ENCODE measurements at regions not wholly inside any gene's neighbourhood (a gene's known extent, or its start where the extent isn't known, plus 50 kb on each side); places are given as distances from the start of the nearest gene placed in this dataset.
"Not testable (repeated sequence)": the region's sequence is repeated elsewhere in the genome, so short reads cannot be mapped to it uniquely, and the experiment has no call there.

DNA sequence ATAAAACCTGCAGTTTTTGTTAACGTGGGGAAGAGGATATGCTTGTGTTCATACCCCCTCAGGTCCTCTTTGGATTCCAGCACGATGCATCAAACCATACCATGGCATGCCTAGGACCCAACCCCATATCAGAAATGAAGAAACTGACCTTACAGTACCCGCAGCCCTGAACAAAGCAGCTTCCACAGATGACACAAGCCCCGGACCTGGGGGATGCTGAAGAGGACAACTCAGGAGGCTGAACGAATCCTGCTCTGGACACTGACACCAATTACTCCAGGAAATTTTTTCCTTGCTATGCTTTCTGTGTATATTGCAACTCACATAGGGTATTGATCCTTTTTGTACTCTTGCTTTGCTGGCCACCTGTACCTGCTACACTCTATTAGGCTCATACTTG is 129.6 kb downstream of the ZNF675 start:
- Histone ChIP-seq H3K4me3 (ENCODE audit: insufficient read depth, low read depth, low read length) (no peak overlapping the region), H3K9me3 (ENCODE audit: insufficient read depth, low read depth, low read length) (peaks cover 18% of the 10 kb centered on the region)
- no peak overlapping the region for H3K27ac Mint-ChIP-seq (ENCODE audit: unreplicated experiment)

DNA sequence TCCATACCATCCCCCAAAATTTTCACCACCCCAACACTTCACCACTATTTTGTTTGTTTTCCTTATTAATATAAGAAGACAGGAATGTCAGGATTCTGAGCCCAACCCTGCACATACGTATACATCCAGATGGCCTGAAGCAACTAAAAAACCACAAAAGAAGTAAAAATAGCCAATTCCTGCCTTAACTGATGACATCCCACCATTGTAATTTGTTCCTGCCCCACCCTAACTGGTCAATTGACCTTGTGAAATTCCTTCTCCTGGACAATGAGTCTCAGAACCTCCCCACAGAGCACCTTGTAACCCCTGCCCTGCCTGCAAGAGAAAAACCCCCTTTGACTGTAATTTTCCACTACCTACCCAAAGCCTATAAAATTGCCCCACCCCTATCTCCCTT is 132.5 kb downstream of the ZNF675 start:
- Mint-ChIP-seq H3K4me1 (ENCODE audit: low read depth, unreplicated experiment) (peaks cover 8% of the 10 kb centered on the region), H3K9me3 (ENCODE audit: unreplicated experiment) (peaks cover 25% of the 10 kb centered on the region), H3K27me3 (ENCODE audit: low read depth, unreplicated experiment) (no peaks in the 10 kb centered on the region), H3K36me3 (ENCODE audit: low read depth, unreplicated experiment) (no peaks in the 10 kb centered on the region), H3K27ac (ENCODE audit: unreplicated experiment) (no peak overlapping the region), H3K4me3 (ENCODE audit: unreplicated experiment) (no peak overlapping the region)
- Histone ChIP-seq H3K4me3 (ENCODE audit: insufficient read depth, low read depth, low read length) (no peak overlapping the region), H3K9me3 (ENCODE audit: insufficient read depth, low read depth, low read length) (peaks cover 11% of the 10 kb centered on the region), H3K9ac (ENCODE audit: low read length) (no peak overlapping the region), H3K36me3 (ENCODE audit: insufficient read depth, low read length) (no peaks in the 10 kb centered on the region), H4K20me1 (ENCODE audit: insufficient read depth, low read length) (no peaks in the 10 kb centered on the region), H3K27ac (ENCODE audit: low read depth, low read length) (no peak overlapping the region), H3K4me1 (ENCODE audit: insufficient read depth, low read length) (no peaks in the 10 kb centered on the region), H3K79me2 (ENCODE audit: insufficient read depth, low read length) (no peaks in the 10 kb centered on the region), H3K4me2 (ENCODE audit: low read length) (no peak overlapping the region), H3K27me3 (ENCODE audit: insufficient read depth, low read length) (no peaks in the 10 kb centered on the region), H2AFZ (ENCODE audit: low read depth, low read length) (no peak overlapping the region)
- DNase-seq (ENCODE audit: low read depth) (no peak), FAIRE-seq (no peak)
- no peak for TF ChIP-seq EZH2 (IDR thresholded peaks at IDR 0.05; ENCODE audit: insufficient read depth, low read length)
- TF ChIP-seq, protein P1, sequence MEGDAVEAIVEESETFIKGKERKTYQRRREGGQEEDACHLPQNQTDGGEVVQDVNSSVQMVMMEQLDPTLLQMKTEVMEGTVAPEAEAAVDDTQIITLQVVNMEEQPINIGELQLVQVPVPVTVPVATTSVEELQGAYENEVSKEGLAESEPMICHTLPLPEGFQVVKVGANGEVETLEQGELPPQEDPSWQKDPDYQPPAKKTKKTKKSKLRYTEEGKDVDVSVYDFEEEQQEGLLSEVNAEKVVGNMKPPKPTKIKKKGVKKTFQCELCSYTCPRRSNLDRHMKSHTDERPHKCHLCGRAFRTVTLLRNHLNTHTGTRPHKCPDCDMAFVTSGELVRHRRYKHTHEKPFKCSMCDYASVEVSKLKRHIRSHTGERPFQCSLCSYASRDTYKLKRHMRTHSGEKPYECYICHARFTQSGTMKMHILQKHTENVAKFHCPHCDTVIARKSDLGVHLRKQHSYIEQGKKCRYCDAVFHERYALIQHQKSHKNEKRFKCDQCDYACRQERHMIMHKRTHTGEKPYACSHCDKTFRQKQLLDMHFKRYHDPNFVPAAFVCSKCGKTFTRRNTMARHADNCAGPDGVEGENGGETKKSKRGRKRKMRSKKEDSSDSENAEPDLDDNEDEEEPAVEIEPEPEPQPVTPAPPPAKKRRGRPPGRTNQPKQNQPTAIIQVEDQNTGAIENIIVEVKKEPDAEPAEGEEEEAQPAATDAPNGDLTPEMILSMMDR (IDR thresholded peaks at IDR 0.05; ENCODE audit: insufficient read depth, low read depth, low read length) = no peak

More for the DNA sequence above, 129.6 kb downstream of the ZNF675 start:
- H3K27me3 ChIP-seq (ENCODE audit: insufficient read depth, low read length) = no peaks in the 10 kb centered on the region
- no peak overlapping the region for H2AFZ ChIP-seq (ENCODE audit: low read depth, low read length)
- no peak overlapping the region for H3K27ac ChIP-seq (ENCODE audit: low read depth, low read length)
- no peak for DNase-seq (ENCODE audit: low read depth)
- no peaks in the 10 kb centered on the region for H3K79me2 ChIP-seq (ENCODE audit: insufficient read depth, low read length)
- Mint-ChIP-seq H3K27me3 (ENCODE audit: low read depth, unreplicated experiment) (no peaks in the 10 kb centered on the region), H3K4me1 (ENCODE audit: low read depth, unreplicated experiment) (no peaks in the 10 kb centered on the region), H3K9me3 (ENCODE audit: unreplicated experiment) (peaks cover 15% of the 10 kb centered on the region), H3K36me3 (ENCODE audit: low read depth, unreplicated experiment) (no peaks in the 10 kb centered on the region), H3K4me3 (ENCODE audit: unreplicated experiment) (no peak overlapping the region)
- no peaks in the 10 kb centered on the region for H3K36me3 ChIP-seq (ENCODE audit: insufficient read depth, low read length)
- no peak for TF ChIP-seq EZH2 (IDR thresholded peaks at IDR 0.05; ENCODE audit: insufficient read depth, low read length)
- TF ChIP-seq, protein P1 (IDR thresholded peaks at IDR 0.05; ENCODE audit: insufficient read depth, low read depth, low read length) = no peak
- no peaks in the 10 kb centered on the region for H4K20me1 ChIP-seq (ENCODE audit: insufficient read depth, low read length)
- H3K9ac ChIP-seq (ENCODE audit: low read length) = no peak overlapping the region
- FAIRE-seq = no peak
- no peaks in the 10 kb centered on the region for H3K4me1 ChIP-seq (ENCODE audit: insufficient read depth, low read length)
- H3K4me2 ChIP-seq (ENCODE audit: low read length) = no peak overlapping the region

DNA sequence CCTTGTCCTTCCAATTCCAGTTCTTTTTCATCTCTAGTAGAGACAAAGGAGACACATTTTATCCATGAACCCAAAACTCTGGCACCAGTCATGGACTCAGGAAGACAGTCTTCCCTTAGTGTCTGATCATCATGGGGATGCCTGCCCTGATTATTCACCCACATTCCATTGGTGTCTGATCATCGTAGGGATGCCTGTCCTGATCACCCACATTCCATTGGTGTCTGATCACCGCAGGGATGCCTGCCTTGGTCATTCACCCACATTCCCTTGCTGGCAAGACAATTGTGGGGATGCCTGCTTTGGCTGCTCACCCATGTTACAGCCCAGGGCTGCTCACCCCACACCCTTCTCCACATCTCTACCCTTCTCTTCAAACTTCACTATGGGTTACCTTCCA is 136.9 kb downstream of the ZNF675 start:
- H3K36me3 Mint-ChIP-seq (ENCODE audit: low read depth, unreplicated experiment); H3K4me3 Mint-ChIP-seq (ENCODE audit: unreplicated experiment); H3K27me3 Mint-ChIP-seq (ENCODE audit: low read depth, unreplicated experiment); H3K9ac ChIP-seq (ENCODE audit: low read length); H3K9me3 ChIP-seq (ENCODE audit: insufficient read depth, low read depth, low read length); FAIRE-seq; H3K27ac ChIP-seq (ENCODE audit: low read depth, low read length); H3K4me1 ChIP-seq (ENCODE audit: insufficient read depth, low read length); H3K79me2 ChIP-seq (ENCODE audit: insufficient read depth, low read length); H2AFZ ChIP-seq (ENCODE audit: low read depth, low read length); H4K20me1 ChIP-seq (ENCODE audit: insufficient read depth, low read length); DNase-seq (ENCODE audit: low read depth); H3K36me3 ChIP-seq (ENCODE audit: insufficient read depth, low read length); H3K4me1 Mint-ChIP-seq (ENCODE audit: low read depth, unreplicated experiment); H3K4me3 ChIP-seq (ENCODE audit: insufficient read depth, low read depth, low read length); H3K4me2 ChIP-seq (ENCODE audit: low read length); H3K27me3 ChIP-seq (ENCODE audit: insufficient read depth, low read length): not testable (repeated sequence)
- Mint-ChIP-seq H3K27ac (ENCODE audit: unreplicated experiment) (peak overlapping the region; percentile 60), H3K9me3 (ENCODE audit: unreplicated experiment) (peaks cover 18% of the 10 kb centered on the region)

All from astrocyte (in vitro differentiated cells and primary cell).